Gastroesophageal sphincter (tissue), 4 donors: ENCODE measurements at regions not wholly inside any gene's neighbourhood (a gene's known extent, or its start where the extent isn't known, plus 50 kb on each side); places are given as distances from the start of the nearest gene placed in this dataset.

ENCODE experiments used
- ATAC-seq: fragments of 150-250 bp; one replicate; pipeline ENCODE4 v1.9.1; 2016; ENCODE audit warnings: mild to moderate bottlenecking, moderate library complexity
- H3K27ac ChIP-seq, 4 donors: fragments of 200-600 bp; sonication (generic) in 3 of 4; 1 replicate in 3 of 4; 2 replicates in 1 of 4; pipeline ENCODE4 v1.5.1; 2016 to 2019
- H3K27me3 ChIP-seq: fragments of 200-600 bp; sonication (generic); one replicate; pipeline ENCODE4 v1.5.1; 2019
- H3K36me3 ChIP-seq, 2 donors: fragments of 200-600 bp; sonication (generic); one replicate each; pipeline ENCODE4 v1.5.1; 2019; ENCODE audit warnings: control low read depth in 1 of 2
- H3K4me1 ChIP-seq, 3 donors: fragments of 200-600 bp; sonication (generic); 1 replicate in 2 of 3; 2 replicates in 1 of 3; pipeline ENCODE4 v1.5.1; 2016 to 2019; ENCODE audit warnings: control low read depth in 2 of 3
- H3K4me3 ChIP-seq, 2 donors: fragments of 200-600 bp; sonication (generic); one replicate each; pipeline ENCODE4 v1.5.1; 2019; ENCODE audit warnings: mild to moderate bottlenecking in 1 of 2, moderate library complexity in 1 of 2
- H3K9me3 ChIP-seq, 3 donors: fragments of 200-600 bp; sonication (generic); one replicate each; pipeline ENCODE4 v1.5.1; 2017 to 2019; ENCODE audit warnings: control low read depth in 2 of 3
- EP300 ChIP-seq: sonication (generic); formaldehyde crosslinking; IDR thresholded peaks from one replicate; pipeline ENCODE4 v1.6.1; 2017; ENCODE audit warnings: antibody characterized with exemption, mild to moderate bottlenecking
- POLR2A ChIP-seq, 2 donors: fragments of 450-650 bp; IDR thresholded peaks; one replicate each; pipeline ENCODE4 v1.6.1; 2017; ENCODE audit warnings: antibody characterized with exemption in 2 of 2, mild to moderate bottlenecking in 2 of 2, moderate library complexity in 1 of 2
- POLR2AphosphoS5 ChIP-seq: sonication (generic); formaldehyde crosslinking; IDR thresholded peaks from one replicate; pipeline ENCODE4 v1.6.1; 2017; ENCODE audit warnings: antibody characterized with exemption
- WGBS, 2 donors: methylation state at CpG; one replicate each; pipeline ENCODE4 v1.1.5; 2018; ENCODE audit warnings: low coverage in 1 of 2; 5-methylcytosine and 5-hydroxymethylcytosine counted together
- TF ChIP-seq, protein P1 (sequence below), 4 experiments: fragments of 200-600 bp in 2 of 4; fragments of 450-650 bp in 2 of 4; sonication (generic) in 1 of 4; IDR thresholded peaks; one replicate each; pipeline ENCODE4 v1.5.1; 2017 to 2019; ENCODE audit warnings: antibody characterized with exemption in 4 of 4, mild to moderate bottlenecking in 2 of 4, moderate library complexity in 2 of 4

DNA sequence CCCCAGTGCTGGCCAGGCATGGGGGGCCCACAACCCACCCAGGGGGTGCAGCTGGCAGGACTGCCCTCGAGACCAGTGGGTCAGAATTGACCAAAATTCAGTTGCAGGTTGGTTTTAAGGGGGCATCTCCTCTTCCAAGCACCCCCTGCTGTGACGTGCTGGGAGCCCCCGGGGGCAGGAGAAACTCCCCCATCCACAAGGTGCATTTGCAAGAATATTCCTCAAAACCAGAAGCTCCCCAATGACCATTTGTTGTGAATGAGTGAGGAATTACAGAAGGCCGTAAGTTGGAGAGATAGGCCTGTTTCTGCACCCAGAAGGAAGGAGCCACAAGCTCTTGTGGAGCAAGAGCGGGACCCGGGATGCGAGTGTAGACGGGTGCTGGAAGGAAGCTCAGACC lies 414.5 kb downstream of the BRD1 start:
- no peaks in the 10 kb centered on the region for H3K4me1 ChIP-seq
- H3K27ac ChIP-seq: no peak overlapping the region
- H3K36me3 ChIP-seq: no peaks in the 10 kb centered on the region
- no peak overlapping the region for H3K4me3 ChIP-seq
- WGBS, 2 donors: 76 to 95% methylated on average over 4 to 7 of the region's 8 CpGs
- H3K27me3 ChIP-seq: peaks cover 62% of the 10 kb centered on the region
- peaks cover 0 to 13% (median 0%) of the 10 kb centered on the region in 3 donors for H3K9me3 ChIP-seq
- no peak for TF ChIP-seq POLR2AphosphoS5
- no peak for TF ChIP-seq POLR2A (IDR thresholded peaks at IDR 0.05)
- TF ChIP-seq, protein P1, sequence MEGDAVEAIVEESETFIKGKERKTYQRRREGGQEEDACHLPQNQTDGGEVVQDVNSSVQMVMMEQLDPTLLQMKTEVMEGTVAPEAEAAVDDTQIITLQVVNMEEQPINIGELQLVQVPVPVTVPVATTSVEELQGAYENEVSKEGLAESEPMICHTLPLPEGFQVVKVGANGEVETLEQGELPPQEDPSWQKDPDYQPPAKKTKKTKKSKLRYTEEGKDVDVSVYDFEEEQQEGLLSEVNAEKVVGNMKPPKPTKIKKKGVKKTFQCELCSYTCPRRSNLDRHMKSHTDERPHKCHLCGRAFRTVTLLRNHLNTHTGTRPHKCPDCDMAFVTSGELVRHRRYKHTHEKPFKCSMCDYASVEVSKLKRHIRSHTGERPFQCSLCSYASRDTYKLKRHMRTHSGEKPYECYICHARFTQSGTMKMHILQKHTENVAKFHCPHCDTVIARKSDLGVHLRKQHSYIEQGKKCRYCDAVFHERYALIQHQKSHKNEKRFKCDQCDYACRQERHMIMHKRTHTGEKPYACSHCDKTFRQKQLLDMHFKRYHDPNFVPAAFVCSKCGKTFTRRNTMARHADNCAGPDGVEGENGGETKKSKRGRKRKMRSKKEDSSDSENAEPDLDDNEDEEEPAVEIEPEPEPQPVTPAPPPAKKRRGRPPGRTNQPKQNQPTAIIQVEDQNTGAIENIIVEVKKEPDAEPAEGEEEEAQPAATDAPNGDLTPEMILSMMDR (IDR thresholded peaks at IDR 0.05): no peak
- TF ChIP-seq EP300: no peak
- ATAC-seq: no peak

DNA sequence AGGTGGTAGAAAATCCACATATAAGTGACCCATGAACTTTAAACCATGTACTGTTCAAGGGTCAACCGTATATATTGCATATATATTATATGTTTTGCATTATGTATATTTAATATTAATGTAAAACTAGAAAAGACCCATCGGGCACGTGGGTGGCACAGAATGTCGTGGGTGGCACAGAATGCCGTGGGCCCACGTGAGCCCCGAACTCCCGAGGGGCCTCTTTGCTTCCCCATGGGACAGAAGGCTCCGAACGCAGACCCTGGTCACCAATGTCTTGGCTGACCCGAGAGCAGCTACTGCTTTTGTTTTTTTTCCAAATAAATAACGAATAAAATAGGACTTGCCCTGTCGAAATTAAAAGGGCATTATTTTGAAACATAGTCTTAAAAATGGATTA lies 415.4 kb downstream of the BRD1 start:
- no peaks in the 10 kb centered on the region for H3K36me3 ChIP-seq
- no peak overlapping the region for H3K4me3 ChIP-seq
- H3K4me1 ChIP-seq: no peaks in the 10 kb centered on the region
- no peak overlapping the region for H3K27ac ChIP-seq
- peaks cover 0 to 13% (median 0%) of the 10 kb centered on the region in 3 donors for H3K9me3 ChIP-seq
- no peak for ATAC-seq
- 77 to 81% methylated on average over 7 to 12 of the region's 13 CpGs for WGBS, 2 donors
- peaks cover 60% of the 10 kb centered on the region for H3K27me3 ChIP-seq
- TF ChIP-seq EP300 (no peak), POLR2A (IDR thresholded peaks at IDR 0.05) (no peak), POLR2AphosphoS5 (no peak)
- TF ChIP-seq, protein P1 (IDR thresholded peaks at IDR 0.05): no peak

GRCh38 chr22:49411236-49411635 lies 416.4 kb downstream of the BRD1 start:
- no peaks in the 10 kb centered on the region for H3K4me1 ChIP-seq
- TF ChIP-seq EP300 (no peak), POLR2A (IDR thresholded peaks at IDR 0.05) (no peak), POLR2AphosphoS5 (no peak)
- TF ChIP-seq, protein P1 (IDR thresholded peaks at IDR 0.05): no peak
- 74 to 87% methylated on average over 5 to 6 of the region's 6 CpGs for WGBS, 2 donors
- H3K27ac ChIP-seq: no peak overlapping the region
- no peaks in the 10 kb centered on the region for H3K36me3 ChIP-seq
- H3K4me3 ChIP-seq: no peak overlapping the region
- peaks cover 68% of the 10 kb centered on the region for H3K27me3 ChIP-seq
- H3K9me3 ChIP-seq: peaks cover 0 to 13% (median 0%) of the 10 kb centered on the region in 3 donors
- no peak for ATAC-seq

DNA sequence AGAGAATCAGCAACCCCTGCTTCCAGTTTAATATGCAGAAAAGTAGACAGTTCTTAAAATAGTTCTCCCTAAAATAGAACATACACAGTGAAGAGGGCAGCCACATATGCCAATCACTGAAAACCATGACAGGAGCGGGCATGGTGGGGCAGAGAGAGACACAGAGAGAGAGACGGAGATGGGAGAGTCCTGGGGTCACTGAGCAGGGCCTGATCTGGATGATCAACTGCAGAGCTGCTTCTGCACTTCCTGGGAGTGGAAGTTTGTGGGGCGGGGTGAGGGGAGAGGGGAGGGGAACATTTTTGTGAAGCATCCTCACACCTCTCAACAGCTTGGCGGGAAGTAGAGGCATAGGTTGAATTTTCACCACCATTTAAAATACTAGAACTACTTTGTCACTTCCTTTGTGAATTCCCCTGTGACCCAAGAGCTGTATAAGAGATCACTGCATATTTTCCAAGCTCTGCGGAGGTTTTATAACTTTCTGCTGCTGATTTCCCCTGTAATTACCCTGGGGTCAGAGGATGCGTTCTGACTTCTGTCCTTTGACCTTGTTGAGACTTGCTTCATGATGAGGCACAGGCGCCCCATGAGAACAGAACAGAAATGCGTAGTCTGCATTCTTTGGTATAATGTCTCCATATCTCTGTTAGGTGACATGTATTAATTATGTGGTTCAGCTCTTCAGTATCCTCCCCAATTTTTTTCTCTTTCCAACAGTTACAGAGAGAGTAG lies 419.4 kb downstream of the BRD1 start:
- H3K9me3 ChIP-seq: peaks cover 0 to 14% (median 0%) of the 10 kb centered on the region in 3 donors
- no peak for TF ChIP-seq EP300
- TF ChIP-seq POLR2AphosphoS5: no peak
- no peak for TF ChIP-seq POLR2A (IDR thresholded peaks at IDR 0.05)
- TF ChIP-seq, protein P1 (IDR thresholded peaks at IDR 0.05): no peak
- no peak for ATAC-seq
- no peak overlapping the region for H3K4me3 ChIP-seq
- no peak overlapping the region for H3K27ac ChIP-seq
- WGBS, 2 donors: 45 to 54% methylated on average over 5 to 8 of the region's 8 CpGs
- H3K4me1 ChIP-seq: no peaks in the 10 kb centered on the region
- no peaks in the 10 kb centered on the region for H3K36me3 ChIP-seq
- peaks cover 67% of the 10 kb centered on the region for H3K27me3 ChIP-seq
